Prostate gland (tissue), 2 donors: ENCODE measurements at regions not wholly inside any gene's neighbourhood (a gene's known extent, or its start where the extent isn't known, plus 50 kb on each side); places are given as distances from the start of the nearest gene placed in this dataset.

ENCODE experiments used
- POLR2AphosphoS5 ChIP-seq: sonication (generic); formaldehyde crosslinking; IDR thresholded peaks from one replicate; pipeline ENCODE4 v1.6.1; 2017; ENCODE audit warnings: antibody characterized with exemption
- TF ChIP-seq, protein P1 (sequence below), 4 experiments: fragments of 200-600 bp in 2 of 4; fragments of 450-650 bp in 2 of 4; sonication (generic) in 2 of 4; IDR thresholded peaks; 1 replicate in 3 of 4; 2 replicates in 1 of 4; pipeline ENCODE4 v1.5.1; 2016 to 2019; ENCODE audit warnings: antibody characterized with exemption in 4 of 4, mild to moderate bottlenecking in 2 of 4, moderate library complexity in 2 of 4

DNA sequence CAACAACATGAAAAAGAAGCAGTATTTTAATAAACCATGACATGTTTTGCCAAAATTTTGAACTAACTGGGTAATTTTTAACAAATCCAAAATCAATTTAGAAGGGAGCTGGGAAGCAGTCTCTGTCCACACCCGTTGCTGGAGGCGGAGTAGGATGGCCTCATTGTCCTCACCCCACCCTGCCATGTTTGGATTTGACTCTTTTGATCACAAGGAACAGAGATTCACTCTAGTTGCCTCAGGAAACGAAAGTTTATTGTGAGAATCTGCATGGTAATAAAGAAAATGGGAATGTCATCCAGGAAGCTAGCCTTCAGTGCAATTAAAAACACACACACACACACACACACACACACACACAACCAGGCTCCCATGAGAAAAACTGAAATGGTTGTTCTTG is 145.4 kb downstream of the SLC30A10 start:
- no peak for TF ChIP-seq POLR2AphosphoS5
- TF ChIP-seq, protein P1, sequence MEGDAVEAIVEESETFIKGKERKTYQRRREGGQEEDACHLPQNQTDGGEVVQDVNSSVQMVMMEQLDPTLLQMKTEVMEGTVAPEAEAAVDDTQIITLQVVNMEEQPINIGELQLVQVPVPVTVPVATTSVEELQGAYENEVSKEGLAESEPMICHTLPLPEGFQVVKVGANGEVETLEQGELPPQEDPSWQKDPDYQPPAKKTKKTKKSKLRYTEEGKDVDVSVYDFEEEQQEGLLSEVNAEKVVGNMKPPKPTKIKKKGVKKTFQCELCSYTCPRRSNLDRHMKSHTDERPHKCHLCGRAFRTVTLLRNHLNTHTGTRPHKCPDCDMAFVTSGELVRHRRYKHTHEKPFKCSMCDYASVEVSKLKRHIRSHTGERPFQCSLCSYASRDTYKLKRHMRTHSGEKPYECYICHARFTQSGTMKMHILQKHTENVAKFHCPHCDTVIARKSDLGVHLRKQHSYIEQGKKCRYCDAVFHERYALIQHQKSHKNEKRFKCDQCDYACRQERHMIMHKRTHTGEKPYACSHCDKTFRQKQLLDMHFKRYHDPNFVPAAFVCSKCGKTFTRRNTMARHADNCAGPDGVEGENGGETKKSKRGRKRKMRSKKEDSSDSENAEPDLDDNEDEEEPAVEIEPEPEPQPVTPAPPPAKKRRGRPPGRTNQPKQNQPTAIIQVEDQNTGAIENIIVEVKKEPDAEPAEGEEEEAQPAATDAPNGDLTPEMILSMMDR (IDR thresholded peaks at IDR 0.05): no peak
